Suprapubic skin (tissue), 3 donors: ENCODE measurements at regions not wholly inside any gene's neighbourhood (a gene's known extent, or its start where the extent isn't known, plus 50 kb on each side); places are given as distances from the start of the nearest gene placed in this dataset.

Source experiments
- CTCF ChIP-seq, 2 donors: fragments of 200-600 bp in 1 of 2; fragments of 450-650 bp in 1 of 2; sonication (generic) in 1 of 2; IDR thresholded peaks; one replicate each; pipeline ENCODE4 v1.5.1; 2016 to 2019; ENCODE audit warnings: antibody characterized with exemption in 2 of 2, mild to moderate bottlenecking in 1 of 2, moderate library complexity in 1 of 2
- EP300 ChIP-seq: sonication (generic); formaldehyde crosslinking; IDR thresholded peaks from one replicate; pipeline ENCODE4 v1.6.1; 2017; ENCODE audit warnings: antibody characterized with exemption
- POLR2A ChIP-seq, 2 donors: fragments of 450-650 bp; IDR thresholded peaks; one replicate each; pipeline ENCODE4 v1.6.1; 2017; ENCODE audit warnings: antibody characterized with exemption in 2 of 2, mild to moderate bottlenecking in 2 of 2, moderate library complexity in 2 of 2

GRCh38 chr6:87881342-87881895 is 166.2 kb upstream of the SPACA1 start:
- TF ChIP-seq CTCF (IDR thresholded peaks at IDR 0.05) (no peak), POLR2A (IDR thresholded peaks at IDR 0.05) (no peak), EP300 (no peak)
